HG03097 (cell line): ENCODE measurements at regions not wholly inside any gene's neighbourhood (a gene's known extent, or its start where the extent isn't known, plus 50 kb on each side); places are given as distances from the start of the nearest gene placed in this dataset.
"Not testable (repeated sequence)": the region's sequence is repeated elsewhere in the genome, so short reads cannot be mapped to it uniquely, and the experiment has no call there.

Experiments used
- ATAC-seq: cut with Tn5 transposase; IDR thresholded peaks from one replicate; pipeline ENCODE4 v1.9.1; 2021; ENCODE audit not compliant: unreplicated experiment, low FRiP score

GRCh38 chr6:27149150-27149549 is 98.4 kb upstream of the PRSS16 start:
- no peak for ATAC-seq

GRCh38 chr6:27154696-27155095 is 92.8 kb upstream of the PRSS16 start:
- ATAC-seq: no peak

DNA sequence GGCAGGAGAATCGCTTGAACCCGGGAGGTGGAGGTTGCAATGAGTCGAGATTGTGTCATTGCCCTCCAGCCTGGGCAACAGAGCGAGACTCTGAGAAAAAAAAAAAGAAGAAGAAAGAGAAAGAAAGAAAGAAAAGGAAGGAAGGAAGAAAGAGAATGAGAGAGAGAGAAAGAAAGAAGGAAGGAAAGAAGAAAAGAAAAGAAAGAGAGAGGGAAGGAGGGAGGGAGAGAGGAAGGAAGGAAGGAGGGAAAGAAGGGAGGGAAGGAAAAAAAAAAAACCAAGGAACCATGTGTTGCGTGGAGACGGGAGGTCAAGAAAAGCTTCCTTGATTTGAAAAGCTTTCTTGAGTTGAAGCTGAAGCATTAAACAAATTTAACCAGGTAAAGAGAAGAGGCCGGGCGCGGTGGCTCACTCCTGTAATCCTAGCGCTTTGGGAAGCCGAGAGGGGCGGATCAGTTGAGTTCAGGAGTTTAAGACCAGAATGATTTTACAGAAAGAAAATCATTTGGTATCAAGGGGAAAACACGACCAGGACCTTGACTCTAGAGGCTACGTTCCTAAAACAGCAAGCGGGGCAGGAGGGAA is 90.5 kb upstream of the PRSS16 start:
- ATAC-seq: no peak

GRCh38 chr6:27157459-27158315 is 89.8 kb upstream of the PRSS16 start:
- ATAC-seq: no peak

GRCh38 chr6:27158316-27158643 is 89.2 kb upstream of the PRSS16 start:
- no peak for ATAC-seq

- ATAC-seq: no peak
Measured at GRCh38 chr6:27159725-27160124, 87.8 kb upstream of the PRSS16 start.

GRCh38 chr6:27161115-27161514 is 86.4 kb upstream of the PRSS16 start:
- ATAC-seq: no peak

GRCh38 chr6:27161603-27161945 is 85.9 kb upstream of the PRSS16 start:
- ATAC-seq: no peak

DNA sequence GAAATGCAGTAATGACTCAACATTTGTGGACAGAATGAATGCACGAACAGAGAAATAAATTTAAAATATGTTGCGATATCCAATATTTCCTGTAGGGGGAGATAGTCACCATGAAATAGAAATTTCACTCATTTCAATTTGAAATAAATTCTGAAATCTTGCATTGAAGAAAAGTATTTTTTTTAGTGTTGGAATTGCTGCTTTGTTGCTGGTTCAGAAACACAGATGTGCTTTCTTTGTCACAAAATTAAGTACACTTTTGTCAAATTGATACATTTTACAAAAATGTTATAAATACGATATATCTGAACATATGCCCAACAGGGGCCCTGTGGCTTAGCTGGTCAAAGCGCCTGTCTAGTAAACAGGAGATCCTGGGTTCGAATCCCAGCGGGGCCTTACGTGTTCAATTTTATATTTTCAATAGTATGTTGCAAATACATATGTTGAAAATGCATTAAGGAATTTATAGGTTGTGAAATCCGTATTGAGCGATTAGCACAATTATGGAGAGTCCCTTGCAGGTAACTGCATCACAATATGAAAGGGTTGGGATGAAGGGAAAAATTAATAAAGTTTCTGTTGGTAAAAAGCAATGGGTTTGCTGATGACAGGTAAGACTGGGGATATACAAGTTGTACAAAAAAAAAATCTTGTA is 85.4 kb upstream of the PRSS16 start:
- no peak for ATAC-seq

- ATAC-seq: no peak
Measured at GRCh38 chr6:27163834-27164233, 83.7 kb upstream of the PRSS16 start.

GRCh38 chr6:27168108-27168507 is 79.4 kb upstream of the PRSS16 start:
- no peak for ATAC-seq

DNA sequence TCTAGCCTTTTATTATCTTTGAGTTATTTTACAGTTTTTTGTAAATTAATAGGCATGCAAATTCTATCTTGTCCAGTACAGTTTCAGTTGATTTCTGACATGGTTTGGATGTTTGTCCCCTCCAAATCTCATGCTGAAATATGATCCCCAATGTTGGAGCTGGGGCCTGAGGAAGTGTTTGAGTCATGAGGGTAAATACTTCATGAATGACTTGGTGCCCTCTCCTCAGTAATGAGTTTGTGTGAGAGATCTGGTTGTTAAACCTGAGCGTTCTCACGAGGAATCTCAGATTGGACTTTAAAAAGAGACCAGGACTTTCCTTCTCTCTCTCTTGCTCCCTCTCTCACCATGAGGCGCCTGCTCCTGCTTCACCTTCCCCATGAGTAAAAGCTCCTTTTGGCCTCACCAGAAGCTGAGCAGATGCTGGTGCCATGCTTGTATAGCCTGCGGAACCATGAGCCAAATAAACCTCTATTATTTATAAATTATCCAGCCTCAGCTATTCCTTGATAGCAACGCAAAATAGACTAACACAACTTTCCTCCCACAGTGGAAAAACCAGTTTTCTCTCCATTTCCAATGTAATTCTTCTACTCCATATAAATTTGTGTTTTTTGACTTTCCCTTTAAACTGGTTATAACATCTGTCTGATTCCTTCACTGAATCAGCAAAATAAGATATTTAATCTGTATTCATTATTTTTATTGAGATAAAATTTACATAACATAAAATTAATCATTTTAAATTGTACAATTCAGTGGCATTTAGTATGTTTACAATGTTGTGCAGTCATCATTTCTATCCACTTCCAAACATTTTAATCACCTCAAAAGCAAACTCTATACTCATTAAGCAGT is 78.7 kb upstream of the PRSS16 start:
- ATAC-seq: no peak

DNA sequence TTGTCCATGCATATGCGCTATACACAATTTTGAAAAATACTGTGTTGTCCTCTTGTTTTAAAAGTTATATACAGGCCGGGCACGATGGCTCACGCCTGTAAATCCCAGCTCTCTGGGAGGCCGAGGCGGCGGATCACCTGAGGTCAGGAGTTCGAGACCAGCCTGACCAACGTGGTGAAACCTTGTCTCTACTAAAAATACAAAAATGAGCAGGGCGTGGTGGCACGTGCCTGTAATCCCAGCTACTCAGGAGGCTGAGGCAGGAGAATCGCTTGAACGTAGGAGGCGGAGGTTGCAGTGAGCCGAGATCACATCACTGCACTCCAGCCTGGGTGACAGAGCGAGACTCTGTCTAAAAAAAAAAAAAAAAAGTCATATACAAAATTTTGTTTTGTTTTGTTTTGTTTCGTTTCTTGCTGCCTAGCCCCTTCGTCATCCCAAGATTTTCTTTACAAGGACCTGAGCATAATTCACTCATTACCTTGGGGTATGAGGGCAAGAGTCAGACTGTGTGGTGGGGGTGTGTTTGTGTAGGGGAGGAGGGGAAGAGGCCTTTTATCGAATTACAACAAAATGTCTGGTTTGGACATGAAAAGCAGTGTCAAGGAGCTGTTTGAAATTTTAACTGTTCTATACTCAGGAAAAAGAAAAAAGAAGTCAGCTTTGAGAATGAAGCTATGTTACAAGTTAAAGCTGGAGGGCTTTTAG is 74.8 kb upstream of the PRSS16 start:
- not testable (repeated sequence) for ATAC-seq

DNA sequence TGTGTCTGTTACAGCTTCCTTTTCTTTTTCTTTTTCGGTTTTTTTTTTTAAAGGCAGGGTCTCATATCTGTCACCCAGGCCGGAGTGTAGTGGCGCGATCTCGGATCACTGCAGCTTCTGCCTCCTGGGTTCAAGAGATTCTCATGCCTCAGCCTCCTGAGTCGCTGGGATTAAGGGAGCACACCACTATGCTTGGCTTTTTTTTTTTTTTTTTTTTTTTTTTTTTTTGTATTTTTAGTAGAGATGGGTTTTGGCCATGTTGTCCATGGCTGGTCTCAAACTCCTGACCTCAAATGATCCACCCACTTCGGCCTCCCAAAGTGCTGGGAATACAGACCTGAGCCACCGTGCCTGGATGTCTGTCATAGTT is 74.3 kb upstream of the PRSS16 start:
- not testable (repeated sequence) for ATAC-seq

- ATAC-seq: no peak
Measured at GRCh38 chr6:27174958-27175357, 72.5 kb upstream of the PRSS16 start.

- no peak for ATAC-seq
Measured at GRCh38 chr6:27176096-27176495, 71.4 kb upstream of the PRSS16 start.

GRCh38 chr6:27176523-27177484 is 70.7 kb upstream of the PRSS16 start:
- ATAC-seq: no peak

- peak; percentile 59 for ATAC-seq
Measured at GRCh38 chr6:27177485-27178406, 69.8 kb upstream of the PRSS16 start.
